OCI-LY3 (cell line): ENCODE measurements at regions not wholly inside any gene's neighbourhood (a gene's known extent, or its start where the extent isn't known, plus 50 kb on each side); places are given as distances from the start of the nearest gene placed in this dataset.

ENCODE experiments used
- H2AFZ ChIP-seq: fragments of 200-600, 300-600 bp; shearing (Covaris generic); 2 replicates; pipeline ENCODE4 v1.6.0; 2014; ENCODE audit warnings: antibody characterized with exemption, low read depth, low read length
- H3K27ac ChIP-seq: fragments of 200-600, 300-600 bp; sonication (generic); 2 replicates; pipeline ENCODE4 v1.5.1; 2014; ENCODE audit warnings: mild to moderate bottlenecking, low read length, moderate library complexity, mixed read lengths
- H3K27me3 ChIP-seq: fragments of 200-600, 300-600 bp; sonication (generic); 2 replicates; pipeline ENCODE4 v1.6.1; 2014; ENCODE audit warnings: low read depth, low read length, mixed read lengths
- H3K36me3 ChIP-seq: fragments of 200-600, 300-600 bp; sonication (generic); replicated peaks from 2 replicates; pipeline ENCODE3; 2014; ENCODE audit warnings: low read depth, low read length, mixed read lengths
- H3K4me1 ChIP-seq: fragments of 300-600, 200-600 bp; sonication (generic); 2 replicates; pipeline ENCODE4 v1.6.1; 2014; ENCODE audit warnings: low read length, mixed read lengths
- H3K4me2 ChIP-seq: fragments of 200-600, 300-600 bp; sonication (generic); 2 replicates; pipeline ENCODE4 v1.6.1; 2014; ENCODE audit warnings: low read length, mixed read lengths
- H3K4me3 ChIP-seq: fragments of 300-600, 200-600 bp; sonication (generic); 2 replicates; pipeline ENCODE4 v1.5.1; 2014; ENCODE audit warnings: antibody characterized with exemption, mild to moderate bottlenecking, low read length, moderate library complexity
- H3K79me2 ChIP-seq: fragments of 300-600, 200-600 bp; shearing (Covaris generic); 2 replicates; pipeline ENCODE4 v1.6.1; 2014; ENCODE audit warnings: mild to moderate bottlenecking, low read length, mixed read lengths
- H3K9ac ChIP-seq: fragments of 300-600, 200-600 bp; shearing (Covaris generic); 2 replicates; pipeline ENCODE4 v1.6.0; 2014; ENCODE audit warnings: mild to moderate bottlenecking, low read length, moderate library complexity
- H3K9me3 ChIP-seq: fragments of 200-600, 300-600 bp; shearing (Covaris generic); 2 replicates; pipeline ENCODE4 v1.6.1; 2014; ENCODE audit warnings: low read length, mixed read lengths; ENCODE audit not compliant: insufficient read depth
- H4K20me1 ChIP-seq: fragments of 200-600, 300-600 bp; sonication (generic); 2 replicates; pipeline ENCODE4 v1.6.1; 2016; ENCODE audit warnings: low read length, mixed read lengths; ENCODE audit not compliant: insufficient read depth
- EZH2phosphoT487 ChIP-seq: fragments of 200-600 bp; shearing (Covaris generic); IDR thresholded peaks from 2 replicates; pipeline ENCODE4 v1.6.1; 2018; ENCODE audit warnings: antibody characterized with exemption, mixed run types, low read depth
- TF ChIP-seq, protein P1 (sequence below): fragments of 200-600, 300-600 bp; sonication (generic); IDR thresholded peaks from 2 replicates; pipeline ENCODE4 v1.5.1; 2014; ENCODE audit warnings: antibody characterized with exemption, low read length, low read depth

DNA sequence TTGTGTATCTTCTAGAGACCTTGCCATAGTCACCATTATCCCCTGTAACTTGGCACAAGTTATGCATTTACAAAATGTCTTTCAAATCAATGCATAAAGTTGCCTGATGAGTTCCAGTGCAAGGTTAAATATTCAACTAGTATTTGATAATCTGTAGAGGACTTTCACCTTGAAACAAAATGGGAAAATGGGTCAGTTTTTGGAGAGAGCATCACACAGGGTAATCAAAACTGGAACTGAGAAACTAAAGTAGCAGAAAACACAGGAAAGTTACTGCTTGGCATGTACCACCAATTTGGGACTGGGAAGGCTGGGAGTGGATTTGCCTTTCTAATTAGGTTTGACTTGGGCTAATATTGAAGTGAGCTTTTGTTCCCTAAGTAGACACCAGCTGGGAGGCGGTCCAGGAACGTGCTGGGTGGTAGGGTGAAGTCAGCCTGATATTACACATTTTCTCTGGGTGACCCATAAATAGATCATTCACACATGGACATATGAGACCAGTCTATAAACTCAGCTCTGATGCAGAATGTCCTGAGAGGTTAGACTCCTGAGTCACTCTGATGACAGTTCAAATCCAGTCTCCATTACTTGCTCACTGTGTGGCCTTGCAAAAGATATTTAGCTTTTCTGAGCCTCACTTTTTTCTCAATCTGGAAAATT, 152.3 kb downstream of the PCTP start:
- TF ChIP-seq EZH2phosphoT487: no peak
- TF ChIP-seq, protein P1, sequence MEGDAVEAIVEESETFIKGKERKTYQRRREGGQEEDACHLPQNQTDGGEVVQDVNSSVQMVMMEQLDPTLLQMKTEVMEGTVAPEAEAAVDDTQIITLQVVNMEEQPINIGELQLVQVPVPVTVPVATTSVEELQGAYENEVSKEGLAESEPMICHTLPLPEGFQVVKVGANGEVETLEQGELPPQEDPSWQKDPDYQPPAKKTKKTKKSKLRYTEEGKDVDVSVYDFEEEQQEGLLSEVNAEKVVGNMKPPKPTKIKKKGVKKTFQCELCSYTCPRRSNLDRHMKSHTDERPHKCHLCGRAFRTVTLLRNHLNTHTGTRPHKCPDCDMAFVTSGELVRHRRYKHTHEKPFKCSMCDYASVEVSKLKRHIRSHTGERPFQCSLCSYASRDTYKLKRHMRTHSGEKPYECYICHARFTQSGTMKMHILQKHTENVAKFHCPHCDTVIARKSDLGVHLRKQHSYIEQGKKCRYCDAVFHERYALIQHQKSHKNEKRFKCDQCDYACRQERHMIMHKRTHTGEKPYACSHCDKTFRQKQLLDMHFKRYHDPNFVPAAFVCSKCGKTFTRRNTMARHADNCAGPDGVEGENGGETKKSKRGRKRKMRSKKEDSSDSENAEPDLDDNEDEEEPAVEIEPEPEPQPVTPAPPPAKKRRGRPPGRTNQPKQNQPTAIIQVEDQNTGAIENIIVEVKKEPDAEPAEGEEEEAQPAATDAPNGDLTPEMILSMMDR: no peak
- Histone ChIP-seq H3K9ac (no peak overlapping the region), H3K4me2 (no peak overlapping the region), H3K4me1 (no peaks in the 10 kb centered on the region), H3K27me3 (peaks cover 38% of the 10 kb centered on the region), H2AFZ (no peak overlapping the region), H3K36me3 (no peaks in the 10 kb centered on the region), H4K20me1 (no peaks in the 10 kb centered on the region), H3K9me3 (no peaks in the 10 kb centered on the region), H3K27ac (no peak overlapping the region), H3K79me2 (no peaks in the 10 kb centered on the region), H3K4me3 (no peak overlapping the region)

DNA sequence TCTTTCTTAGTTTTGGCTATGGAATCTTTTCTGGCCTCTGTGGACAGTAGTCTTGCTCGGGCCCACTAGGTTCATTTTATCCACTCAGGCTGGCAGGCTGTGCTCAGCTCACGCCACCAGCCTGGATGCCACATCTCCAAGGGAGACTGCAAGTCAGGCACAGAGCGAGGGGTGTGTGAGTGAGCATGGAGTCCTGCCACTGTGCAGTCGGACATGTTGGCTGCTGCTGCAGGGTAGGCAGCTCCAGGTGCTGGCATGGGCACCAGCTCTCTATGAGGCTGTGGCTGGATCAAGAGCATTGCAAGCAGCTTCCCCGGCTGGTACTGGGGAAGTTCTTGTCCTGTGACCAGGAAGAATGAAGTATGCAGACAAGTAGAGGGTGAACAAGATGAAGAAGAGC, 158.9 kb downstream of the PCTP start:
- Histone ChIP-seq H2AFZ (no peak overlapping the region), H3K27me3 (peaks cover 10% of the 10 kb centered on the region; the same call in 1 of the 2 replicates), H3K4me1 (no peaks in the 10 kb centered on the region), H3K79me2 (no peaks in the 10 kb centered on the region), H3K4me2 (no peak overlapping the region), H3K4me3 (no peak overlapping the region), H3K9me3 (no peaks in the 10 kb centered on the region), H3K36me3 (no peaks in the 10 kb centered on the region), H3K27ac (no peak overlapping the region), H3K9ac (no peak overlapping the region), H4K20me1 (no peaks in the 10 kb centered on the region)
- TF ChIP-seq, protein P1: no peak
- TF ChIP-seq EZH2phosphoT487: no peak

DNA sequence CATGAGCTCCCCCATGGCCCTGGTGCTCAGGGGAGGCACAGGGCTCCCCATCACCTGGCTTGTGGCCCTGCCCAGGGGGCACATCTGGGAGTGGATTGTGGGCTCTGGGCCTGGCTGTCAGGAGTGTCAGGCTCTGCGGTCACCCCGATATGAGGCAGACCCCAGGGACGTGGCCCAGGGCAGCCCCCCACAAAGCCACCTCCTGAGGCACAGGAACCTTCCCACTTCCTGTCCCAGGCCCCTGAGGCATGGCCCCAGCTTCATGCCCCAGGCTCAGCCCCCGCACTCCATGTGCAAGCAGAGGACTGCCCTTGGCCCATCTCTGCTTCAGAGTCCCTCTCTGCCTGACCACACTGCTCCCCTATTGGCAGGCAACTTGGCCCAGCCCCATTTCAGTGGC, 160.3 kb downstream of the PCTP start:
- H3K27ac ChIP-seq: no peak overlapping the region
- no peaks in the 10 kb centered on the region for H3K9me3 ChIP-seq
- TF ChIP-seq, protein P1: no peak
- no peak for TF ChIP-seq EZH2phosphoT487

DNA sequence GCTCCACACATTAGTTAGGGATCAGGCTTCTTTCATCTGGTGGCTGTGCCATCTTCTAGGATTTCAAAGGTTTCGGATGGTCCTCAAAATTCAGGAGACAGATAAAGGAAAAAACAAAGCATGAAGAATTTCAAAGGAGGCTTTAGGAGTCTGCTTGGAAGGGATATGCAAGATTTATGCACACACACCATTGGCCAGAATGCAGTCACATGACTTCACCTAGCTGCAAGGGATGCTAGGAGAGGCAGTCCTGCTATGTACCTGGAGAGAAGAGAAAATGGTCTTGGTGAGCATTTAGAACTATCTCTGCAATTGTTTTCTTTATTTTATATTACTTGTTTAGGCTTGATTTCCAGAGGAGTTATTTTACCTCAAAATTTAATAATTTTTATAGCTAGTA, 174.6 kb downstream of the PCTP start:
- H2AFZ ChIP-seq: no peak overlapping the region

More for the DNA sequence above, 160.3 kb downstream of the PCTP start:
- Histone ChIP-seq H2AFZ (no peak overlapping the region), H4K20me1 (no peaks in the 10 kb centered on the region), H3K36me3 (no peaks in the 10 kb centered on the region), H3K79me2 (no peaks in the 10 kb centered on the region), H3K4me1 (no peaks in the 10 kb centered on the region), H3K9ac (no peak overlapping the region), H3K4me3 (no peak overlapping the region), H3K27me3 (peaks cover 2% of the 10 kb centered on the region; the same call in 1 of the 2 replicates), H3K4me2 (no peak overlapping the region)

More for the DNA sequence above, 174.6 kb downstream of the PCTP start:
- Histone ChIP-seq H3K4me3 (no peak overlapping the region), H3K4me1 (no peaks in the 10 kb centered on the region), H3K9ac (no peak overlapping the region), H3K4me2 (no peak overlapping the region), H3K27me3 (peaks cover 15% of the 10 kb centered on the region; the same call in 1 of the 2 replicates), H3K79me2 (no peaks in the 10 kb centered on the region), H3K9me3 (no peaks in the 10 kb centered on the region), H4K20me1 (no peaks in the 10 kb centered on the region), H3K36me3 (no peaks in the 10 kb centered on the region), H3K27ac (no peak overlapping the region)
- TF ChIP-seq EZH2phosphoT487: no peak
- TF ChIP-seq, protein P1: no peak
